HL-60/S4 treated with phorbol 12-myristate 13-acetate at 8.2 ng/mL for 4 days and 3 days (cell line): ENCODE measurements at regions not wholly inside any gene's neighbourhood (a gene's known extent, or its start where the extent isn't known, plus 50 kb on each side); places are given as distances from the start of the nearest gene placed in this dataset.
"Not testable (repeated sequence)": the region's sequence is repeated elsewhere in the genome, so short reads cannot be mapped to it uniquely, and the experiment has no call there.

Experiments
- in situ Hi-C: fragments of 300-500 bp; cut with MboI; formaldehyde crosslinking; loops from 2 replicates; pipeline ENCODE4 v1.15.0; 2022; ENCODE audit warnings: low sequenced_read_pairs

DNA sequence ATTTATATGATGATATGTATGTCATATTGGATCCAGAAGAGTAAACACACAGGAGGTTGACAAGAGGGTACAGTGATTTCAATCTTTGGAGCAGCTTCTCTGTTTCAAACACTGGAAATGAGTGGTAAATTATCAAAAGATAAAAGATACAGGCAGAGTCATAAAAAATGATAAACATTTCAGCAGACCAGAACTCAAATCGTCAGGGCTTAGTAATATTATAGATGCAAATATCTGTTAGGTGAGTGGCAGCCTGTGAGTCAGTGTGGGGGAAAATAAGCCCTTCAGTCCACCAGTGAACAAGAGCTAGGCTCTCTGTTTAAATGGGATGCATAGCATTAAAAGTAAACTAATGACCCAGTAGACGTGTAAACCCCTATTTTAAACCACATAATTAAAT, 1378.1 kb downstream of the EFNA5 start:
- in situ Hi-C loops: no loop called here

DNA sequence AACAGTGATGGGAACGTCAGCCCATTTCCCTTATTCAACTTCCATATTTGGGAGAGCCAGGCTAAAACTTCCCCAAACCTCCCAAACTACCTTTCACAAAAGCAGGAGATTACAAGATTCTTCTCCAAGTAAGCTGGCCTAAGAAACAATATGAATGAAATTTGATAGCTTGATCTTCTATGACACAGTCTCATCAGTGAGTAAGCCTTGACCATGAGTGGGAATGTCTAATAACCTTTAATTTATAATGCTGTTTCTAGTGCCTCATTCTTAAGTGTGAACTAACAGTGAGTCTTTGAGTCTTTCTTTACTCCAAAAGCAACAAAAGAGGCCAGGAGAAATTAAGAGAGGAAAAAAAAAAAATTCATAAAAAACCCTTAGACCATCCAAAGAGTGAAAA, 1379.9 kb downstream of the EFNA5 start:
- in situ Hi-C loops: no loop called here

- in situ Hi-C loops: no loop called here
Measured at GRCh38 chr5:106288979-106289378, 1381.8 kb downstream of the EFNA5 start.

DNA sequence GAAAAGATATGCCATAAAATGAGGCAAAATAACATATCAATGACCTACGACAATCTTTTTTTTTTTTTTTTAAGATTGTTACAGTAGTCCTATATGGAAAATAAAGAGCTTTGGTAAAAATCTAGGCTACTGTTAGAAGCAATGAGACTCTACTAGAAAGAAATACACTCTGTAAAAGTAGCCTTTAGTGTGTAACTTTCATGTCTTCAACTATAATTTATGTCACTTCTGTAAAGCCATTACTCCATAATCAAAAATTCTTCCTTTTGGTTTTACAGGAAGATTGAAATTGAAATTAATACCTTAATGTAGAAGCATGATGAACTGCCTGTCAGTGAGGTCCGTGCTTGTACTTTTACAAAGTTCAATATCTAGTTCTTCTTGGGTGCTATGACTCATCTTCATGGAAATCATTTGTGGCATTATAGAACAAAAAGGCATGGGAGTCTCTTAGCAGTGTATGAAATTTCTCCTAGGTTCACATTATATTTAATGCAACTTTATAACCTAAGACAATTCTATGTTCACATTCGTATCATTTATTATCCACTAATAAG, 1393.1 kb downstream of the EFNA5 start:
- in situ Hi-C loops: no loop called here

GRCh38 chr5:106269252-106269843, 1401.4 kb downstream of the EFNA5 start:
- in situ Hi-C loops: no loop called here

GRCh38 chr5:106267256-106267655, 1403.5 kb downstream of the EFNA5 start:
- in situ Hi-C loops: no loop called here

- in situ Hi-C loops: no loop called here
Measured at GRCh38 chr5:106262395-106262794, 1408.3 kb downstream of the EFNA5 start.

DNA sequence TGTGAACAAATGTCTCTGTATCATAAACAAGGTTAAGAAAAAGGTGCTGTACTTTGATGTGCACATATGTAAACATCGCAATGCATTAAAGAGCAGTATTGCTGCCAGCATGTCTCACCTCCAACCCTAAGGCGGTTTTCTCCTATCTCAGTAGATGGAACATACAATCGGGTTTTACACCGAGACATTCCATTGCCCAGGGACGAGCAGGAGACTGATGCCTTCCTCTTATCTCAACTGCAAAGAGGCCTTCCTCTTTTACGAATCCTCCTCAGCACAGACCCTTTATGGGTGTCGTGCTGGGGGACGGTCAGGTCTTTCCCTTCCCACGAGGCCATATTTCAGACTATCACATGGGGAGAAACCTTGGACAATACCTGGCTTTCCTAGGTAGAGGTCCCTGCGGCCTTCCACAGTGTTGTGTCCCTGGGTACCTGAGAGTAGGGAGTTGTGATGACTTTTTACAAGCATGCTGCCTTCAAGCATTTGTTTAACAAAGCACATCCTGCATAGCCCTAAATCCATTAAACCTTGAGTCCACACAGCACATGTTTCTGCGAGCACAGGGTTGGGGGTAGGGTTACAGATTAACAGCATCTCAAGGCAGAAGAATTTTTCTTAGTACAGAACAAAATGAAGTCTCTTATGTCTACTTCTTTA, 1411.2 kb downstream of the EFNA5 start:
- in situ Hi-C loops: not testable (repeated sequence)

DNA sequence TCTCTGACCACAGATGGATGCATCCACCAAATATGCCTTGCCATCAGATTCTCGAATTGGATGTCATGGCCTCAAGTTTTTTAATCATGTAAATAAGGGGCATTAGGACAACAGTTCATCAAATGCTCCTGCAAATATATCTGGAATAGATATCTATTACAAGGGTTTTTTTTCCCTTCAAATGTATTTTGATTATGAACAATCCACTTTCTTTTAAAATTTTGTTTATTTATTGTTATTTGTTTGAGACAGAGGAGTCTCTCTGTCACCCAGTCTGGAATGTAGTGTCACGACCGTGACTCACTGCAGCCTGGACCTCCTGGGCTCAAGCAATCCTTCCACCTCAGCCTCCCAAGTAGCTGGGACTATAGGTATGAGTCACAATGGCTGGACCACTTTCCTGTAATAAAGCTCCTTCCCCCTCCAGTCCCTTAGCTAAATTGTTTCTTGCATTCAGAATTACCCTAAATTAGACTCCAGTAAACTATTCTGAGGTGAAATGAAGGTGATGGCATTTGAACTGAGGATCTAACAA, 1412.1 kb downstream of the EFNA5 start:
- in situ Hi-C loops: no loop called here

DNA sequence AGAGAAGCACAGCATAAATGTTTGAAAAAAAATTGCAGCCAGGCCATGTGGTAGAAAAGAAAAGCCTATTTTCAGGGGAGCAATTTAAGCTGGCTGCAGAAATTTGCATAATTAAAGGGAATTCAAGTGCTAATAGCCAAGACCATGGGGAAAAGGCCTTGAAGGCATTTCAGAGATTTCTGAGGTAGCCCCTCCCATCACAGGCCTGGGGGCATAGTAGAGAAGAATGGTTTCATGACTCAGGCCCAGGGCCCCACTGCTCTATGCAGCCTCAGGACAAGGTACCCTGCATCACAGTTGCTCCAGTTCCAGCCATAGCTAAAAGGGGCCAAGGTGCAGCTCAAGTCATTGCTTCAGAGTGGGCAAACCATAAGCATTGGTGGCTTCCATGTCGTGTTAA, 1416.0 kb downstream of the EFNA5 start:
- in situ Hi-C loops: no loop called here

DNA sequence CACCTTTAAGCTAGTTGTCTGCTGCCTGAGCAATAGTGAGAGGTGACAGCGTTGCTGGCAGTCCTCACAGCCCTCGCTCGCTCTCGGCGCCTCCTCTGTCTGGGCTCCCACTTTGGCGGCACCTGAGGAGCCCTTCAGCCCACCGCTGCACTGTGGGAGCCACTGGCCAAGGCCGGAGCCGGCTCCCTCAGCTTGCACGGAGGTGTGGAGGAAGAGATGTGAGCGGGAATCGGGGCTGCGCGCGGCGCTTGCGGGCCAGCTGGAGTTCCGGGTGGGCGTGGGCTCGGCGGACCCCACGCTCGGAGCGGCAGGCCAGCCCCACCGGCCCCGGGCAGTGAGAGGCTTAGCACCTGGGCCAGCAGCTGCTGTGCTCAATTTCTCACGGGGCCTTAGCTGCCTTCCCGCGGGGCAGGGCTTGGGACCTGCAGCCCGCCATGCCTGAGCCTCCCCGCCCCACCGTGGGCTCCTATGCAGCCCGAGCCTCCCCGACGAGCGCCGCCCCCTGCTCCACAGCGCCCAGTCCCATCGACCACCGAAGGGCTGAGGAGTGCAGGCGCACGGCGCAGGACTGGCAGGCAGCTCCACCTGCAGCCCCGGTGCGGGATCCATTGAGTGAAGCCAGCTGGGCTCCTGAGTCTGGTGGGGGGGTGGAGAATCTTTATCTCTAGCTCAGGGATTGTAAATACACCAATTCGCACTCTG, 1424.5 kb downstream of the EFNA5 start:
- in situ Hi-C loops: not testable (repeated sequence)

GRCh38 chr5:106241409-106241808, 1429.3 kb downstream of the EFNA5 start:
- in situ Hi-C loops: no loop called here

GRCh38 chr5:106205916-106206571, 1464.7 kb downstream of the EFNA5 start:
- in situ Hi-C loops: no loop called here

- in situ Hi-C loops: no loop called here
Measured at GRCh38 chr5:106202035-106202434, 1468.7 kb downstream of the EFNA5 start.

GRCh38 chr5:106200971-106201370, 1469.8 kb downstream of the EFNA5 start:
- in situ Hi-C loops: no loop called here

DNA sequence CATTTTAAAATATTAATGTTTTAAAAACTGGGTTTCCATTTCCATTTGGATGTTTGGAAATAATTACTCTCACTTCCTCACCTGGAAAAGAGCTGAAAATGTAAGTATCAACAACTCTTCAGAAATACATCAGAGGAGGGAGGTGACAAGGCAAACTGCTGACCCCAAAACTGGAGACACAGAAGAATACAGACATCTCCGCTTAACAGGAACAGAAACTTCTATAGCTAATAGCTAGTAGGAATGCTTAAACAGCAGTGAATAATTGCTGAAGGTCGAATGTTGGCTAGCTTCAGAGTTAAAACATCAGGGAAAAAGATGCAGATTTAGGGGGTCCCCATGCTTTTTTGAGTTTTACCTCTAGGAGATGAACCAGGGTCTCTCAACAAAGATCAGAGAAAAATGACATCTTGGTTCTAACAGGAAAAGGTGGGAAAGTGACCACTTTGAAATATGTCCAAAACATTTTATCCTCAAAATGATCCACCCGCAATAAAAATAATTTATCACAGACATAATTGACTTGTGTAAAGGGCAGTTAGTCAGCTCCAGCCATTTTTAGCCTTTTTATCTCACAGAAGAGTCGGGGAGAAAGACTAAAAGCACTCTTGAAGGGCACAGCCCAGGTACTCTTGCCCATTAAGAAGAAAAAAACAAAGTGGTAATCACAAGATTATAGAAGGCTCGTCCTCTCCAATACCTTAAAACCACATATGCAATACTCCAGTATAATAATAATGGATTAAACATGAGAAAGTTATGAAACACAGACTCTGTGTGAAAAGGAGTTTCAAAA, 1474.9 kb downstream of the EFNA5 start:
- in situ Hi-C loops: no loop called here

- in situ Hi-C loops: no loop called here
Measured at GRCh38 chr5:106189121-106189809, 1481.5 kb downstream of the EFNA5 start.

DNA sequence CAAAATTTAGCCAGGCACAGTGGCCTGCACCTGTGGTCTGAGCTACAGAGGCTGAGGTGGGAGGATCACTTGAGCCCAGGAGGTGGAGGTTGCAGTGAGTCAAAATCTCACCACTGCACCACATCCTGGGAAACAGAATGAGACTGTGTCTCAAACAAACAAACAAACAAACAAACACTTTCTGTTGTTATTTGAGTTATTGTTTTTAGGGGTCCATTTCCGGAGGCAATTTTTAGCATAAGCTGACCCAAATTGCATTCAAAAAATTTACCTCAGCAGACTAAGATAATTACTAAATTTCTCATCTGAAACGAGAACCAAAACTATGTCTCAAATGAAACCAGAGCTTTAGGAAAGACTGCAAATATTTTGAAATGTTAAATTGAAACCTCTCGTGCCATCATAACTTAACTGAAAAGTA, 1485.1 kb downstream of the EFNA5 start:
- in situ Hi-C loops: no loop called here

DNA sequence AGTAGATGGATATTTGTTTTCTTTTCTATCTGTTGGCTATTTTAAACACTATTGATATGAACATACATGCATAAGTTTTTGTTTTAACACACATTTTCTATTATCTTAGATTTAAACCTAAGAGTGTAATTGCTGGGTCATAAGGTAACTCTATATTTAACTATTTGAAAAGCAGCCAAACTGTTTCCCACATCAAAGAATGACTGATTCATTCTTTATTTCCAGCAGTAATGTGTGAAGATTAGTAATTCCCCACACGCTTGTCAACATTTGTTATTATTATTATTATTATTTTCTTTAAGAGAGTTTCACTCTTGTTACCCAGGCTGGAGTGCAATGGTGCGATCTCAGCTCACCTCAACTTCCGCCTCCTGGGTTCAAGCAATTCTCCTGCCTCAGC, 1495.8 kb downstream of the EFNA5 start:
- in situ Hi-C loops: no loop called here
